Hepatocyte (in vitro differentiated cells): ENCODE measurements at regions not wholly inside any gene's neighbourhood (a gene's known extent, or its start where the extent isn't known, plus 50 kb on each side); places are given as distances from the start of the nearest gene placed in this dataset.
"Not testable (repeated sequence)": the region's sequence is repeated elsewhere in the genome, so short reads cannot be mapped to it uniquely, and the experiment has no call there.

Experiments
- DNase-seq: peaks from one replicate; pipeline ENCODE4 v3.0.0-alpha.2; 2016; ENCODE audit warnings: low spot score
- H2AFZ ChIP-seq: fragments of 200-600 bp; sonication (generic); 2 replicates; pipeline ENCODE4 v1.6.0; 2016; ENCODE audit warnings: antibody characterized with exemption, mild to moderate bottlenecking
- H3K27ac ChIP-seq: fragments of 200-600 bp; sonication (generic); 2 replicates; pipeline ENCODE4 v1.5.1; 2016; ENCODE audit warnings: mild to moderate bottlenecking
- H3K27me3 ChIP-seq: fragments of 200-600 bp; sonication (generic); 2 replicates; pipeline ENCODE4 v1.6.1; 2016
- H3K36me3 ChIP-seq: fragments of 200-600 bp; sonication (generic); replicated peaks from 2 replicates; pipeline ENCODE4 v1.5.1; 2016; ENCODE audit warnings: low read depth; ENCODE audit not compliant: insufficient read depth
- H3K4me1 ChIP-seq: fragments of 200-600 bp; sonication (generic); 2 replicates; pipeline ENCODE4 v1.5.1; 2016; ENCODE audit warnings: mild to moderate bottlenecking, moderate library complexity; ENCODE audit not compliant: insufficient read depth
- H3K4me2 ChIP-seq: fragments of 200-600 bp; sonication (generic); 2 replicates; pipeline ENCODE4 v1.6.0; 2016
- H3K4me3 ChIP-seq: fragments of 200-600 bp; sonication (generic); 2 replicates; pipeline ENCODE4 v1.5.1; 2016; ENCODE audit warnings: mild to moderate bottlenecking
- H3K79me2 ChIP-seq: fragments of 200-600 bp; sonication (generic); 2 replicates; pipeline ENCODE4 v1.6.0; 2017; ENCODE audit warnings: mild to moderate bottlenecking
- H3K9me2 ChIP-seq: fragments of 200-600 bp; sonication (generic); replicated peaks from 2 replicates; pipeline ENCODE4 v1.6.0; 2017; ENCODE audit warnings: mild to moderate bottlenecking; ENCODE audit not compliant: insufficient read depth
- H3K9me3 ChIP-seq: fragments of 200-600 bp; sonication (generic); 2 replicates; pipeline ENCODE4 v1.5.1; 2016; ENCODE audit warnings: low read depth, mild to moderate bottlenecking
- H4K20me1 ChIP-seq: fragments of 200-600 bp; sonication (generic); 2 replicates; pipeline ENCODE4 v1.6.0; 2016; ENCODE audit warnings: mild to moderate bottlenecking; ENCODE audit not compliant: insufficient read depth, poor library complexity, severe bottlenecking
- CTCF ChIP-seq: fragments of 200-600 bp; sonication (generic); IDR thresholded peaks from 2 replicates; pipeline ENCODE4 v1.5.1; 2016; ENCODE audit warnings: antibody characterized with exemption, mild to moderate bottlenecking; ENCODE audit not compliant: poor library complexity
- EZH2 ChIP-seq: fragments of 200-600 bp; sonication (generic); IDR thresholded peaks from 2 replicates; pipeline ENCODE4 v1.6.1; 2016; ENCODE audit warnings: antibody characterized with exemption, mild to moderate bottlenecking, borderline replicate concordance
- EZH2phosphoT487 ChIP-seq: fragments of 200-600 bp; sonication (generic); IDR thresholded peaks from one replicate; pipeline ENCODE4 v1.6.1; 2018; ENCODE audit warnings: antibody characterized with exemption, mild to moderate bottlenecking, low read depth, moderate library complexity; ENCODE audit not compliant: unreplicated experiment, severe bottlenecking
- WGBS: methylation state at CpG from one replicate; pipeline ENCODE4 v1.1.6; 2016; ENCODE audit warnings: low lambda C conversion rate; ENCODE audit errors: missing lambda C conversion rate; 5-methylcytosine and 5-hydroxymethylcytosine counted together

GRCh38 chr17:22123536-22124281, 431.4 kb downstream of the KCNJ18 start:
- TF ChIP-seq EZH2phosphoT487 (no peak), CTCF (no peak), EZH2 (no peak)
- WGBS: 36% methylated on average over 8 of the region's 8 CpGs
- no peak for DNase-seq
- Histone ChIP-seq H3K9me2 (no peaks in the 10 kb centered on the region), H3K79me2 (no peaks in the 10 kb centered on the region), H3K9me3 (peaks cover 8% of the 10 kb centered on the region), H3K27me3 (no peaks in the 10 kb centered on the region), H3K36me3 (no peaks in the 10 kb centered on the region), H3K4me3 (no peak overlapping the region), H3K4me1 (no peaks in the 10 kb centered on the region), H3K27ac (no peak overlapping the region), H4K20me1 (no peaks in the 10 kb centered on the region), H2AFZ (no peak overlapping the region), H3K4me2 (no peak overlapping the region)

DNA sequence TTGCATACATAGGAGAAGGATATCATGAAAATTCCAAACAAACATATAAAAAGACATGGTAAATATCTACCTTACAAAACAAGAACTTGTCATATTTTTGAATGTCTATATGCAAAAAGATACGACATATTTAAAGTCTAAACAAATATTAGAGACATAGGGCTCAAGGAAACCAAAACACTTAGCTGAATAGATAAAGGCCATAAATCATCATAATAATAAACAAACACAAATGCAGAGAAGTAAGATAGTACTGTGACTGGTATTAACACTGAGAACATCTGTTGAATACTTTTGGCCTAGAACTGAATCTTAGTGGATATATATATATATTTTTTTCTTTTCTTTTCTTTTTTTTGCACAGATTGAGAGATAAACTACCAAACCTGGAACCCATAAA, 435.8 kb downstream of the KCNJ18 start:
- TF ChIP-seq EZH2phosphoT487 (no peak), CTCF (no peak), EZH2 (no peak)
- H3K9me3 ChIP-seq: peaks cover 14% of the 10 kb centered on the region
- H3K4me3 ChIP-seq: no peak overlapping the region
- H3K9me2 ChIP-seq: no peaks in the 10 kb centered on the region
- no peaks in the 10 kb centered on the region for H3K4me1 ChIP-seq
- H2AFZ ChIP-seq: no peak overlapping the region
- H3K27ac ChIP-seq: no peak overlapping the region
- DNase-seq: no peak
- no peaks in the 10 kb centered on the region for H3K79me2 ChIP-seq
- no peaks in the 10 kb centered on the region for H4K20me1 ChIP-seq
- WGBS: 75% methylated on average over 1 of the region's 1 CpG
- no peaks in the 10 kb centered on the region for H3K36me3 ChIP-seq
- no peak overlapping the region for H3K4me2 ChIP-seq
- no peaks in the 10 kb centered on the region for H3K27me3 ChIP-seq

DNA sequence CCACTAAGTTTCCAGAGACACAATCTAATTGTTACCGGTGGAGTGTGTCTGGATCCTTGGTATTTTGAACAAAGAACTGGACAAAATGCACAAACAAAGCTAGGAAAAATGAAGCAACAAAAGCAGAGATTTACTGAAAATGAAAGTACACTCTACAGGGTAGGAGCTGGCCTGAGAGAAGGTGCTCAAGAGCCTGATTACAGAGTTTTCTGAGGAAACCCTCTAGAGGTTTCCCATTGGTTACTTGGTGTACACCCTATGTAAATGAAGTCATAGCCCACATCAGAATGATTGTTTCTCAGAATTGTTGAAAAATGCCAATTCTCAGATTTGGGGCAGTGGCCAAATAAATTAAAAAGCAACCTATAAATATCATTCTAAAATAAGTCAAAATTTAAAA, 436.4 kb downstream of the KCNJ18 start:
- Histone ChIP-seq H3K4me1 (no peaks in the 10 kb centered on the region), H3K79me2 (no peaks in the 10 kb centered on the region), H3K27me3 (no peaks in the 10 kb centered on the region), H4K20me1 (no peaks in the 10 kb centered on the region), H3K9me2 (no peaks in the 10 kb centered on the region), H3K27ac (no peak overlapping the region), H2AFZ (no peak overlapping the region), H3K4me3 (no peak overlapping the region), H3K9me3 (peaks cover 12% of the 10 kb centered on the region), H3K4me2 (no peak overlapping the region), H3K36me3 (no peaks in the 10 kb centered on the region)
- 88% methylated on average over 1 of the region's 1 CpG for WGBS
- TF ChIP-seq EZH2phosphoT487 (no peak), CTCF (no peak), EZH2 (no peak)
- no peak for DNase-seq

DNA sequence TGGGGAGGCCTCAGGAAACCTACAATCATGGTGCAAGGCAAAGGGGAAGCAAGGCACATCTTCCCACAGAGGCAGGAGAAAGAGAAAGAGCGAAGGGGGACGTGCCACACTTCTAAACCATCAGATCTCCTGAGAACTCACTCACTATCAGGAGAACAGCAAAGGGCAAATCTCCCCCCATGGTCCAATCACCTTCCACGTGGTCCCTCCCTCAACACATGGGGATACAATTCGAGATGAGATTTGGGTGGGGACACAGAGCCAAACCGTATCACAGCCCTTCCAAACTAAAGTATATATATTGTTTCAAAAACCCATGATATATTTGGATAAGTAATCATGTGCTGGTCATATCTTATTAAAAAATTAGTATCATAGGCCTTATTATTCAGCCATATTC, 437.6 kb downstream of the KCNJ18 start:
- H3K27ac ChIP-seq, H3K9me3 ChIP-seq, DNase-seq, H3K27me3 ChIP-seq, H3K4me3 ChIP-seq, H3K9me2 ChIP-seq, H3K36me3 ChIP-seq, H2AFZ ChIP-seq, H4K20me1 ChIP-seq, H3K4me2 ChIP-seq, H3K79me2 ChIP-seq, H3K4me1 ChIP-seq: not testable (repeated sequence)
- WGBS: 34% methylated on average over 5 of the region's 5 CpGs
